GM19023 (cell line): ENCODE measurements at regions not wholly inside any gene's neighbourhood (a gene's known extent, or its start where the extent isn't known, plus 50 kb on each side); places are given as distances from the start of the nearest gene placed in this dataset.
"Not testable (repeated sequence)": the region's sequence is repeated elsewhere in the genome, so short reads cannot be mapped to it uniquely, and the experiment has no call there.

ENCODE experiments used
- ATAC-seq: cut with Tn5 transposase; IDR thresholded peaks from one replicate; pipeline ENCODE4 v1.9.1; 2021; ENCODE audit warnings: mild to moderate bottlenecking, moderate library complexity; ENCODE audit not compliant: unreplicated experiment

DNA sequence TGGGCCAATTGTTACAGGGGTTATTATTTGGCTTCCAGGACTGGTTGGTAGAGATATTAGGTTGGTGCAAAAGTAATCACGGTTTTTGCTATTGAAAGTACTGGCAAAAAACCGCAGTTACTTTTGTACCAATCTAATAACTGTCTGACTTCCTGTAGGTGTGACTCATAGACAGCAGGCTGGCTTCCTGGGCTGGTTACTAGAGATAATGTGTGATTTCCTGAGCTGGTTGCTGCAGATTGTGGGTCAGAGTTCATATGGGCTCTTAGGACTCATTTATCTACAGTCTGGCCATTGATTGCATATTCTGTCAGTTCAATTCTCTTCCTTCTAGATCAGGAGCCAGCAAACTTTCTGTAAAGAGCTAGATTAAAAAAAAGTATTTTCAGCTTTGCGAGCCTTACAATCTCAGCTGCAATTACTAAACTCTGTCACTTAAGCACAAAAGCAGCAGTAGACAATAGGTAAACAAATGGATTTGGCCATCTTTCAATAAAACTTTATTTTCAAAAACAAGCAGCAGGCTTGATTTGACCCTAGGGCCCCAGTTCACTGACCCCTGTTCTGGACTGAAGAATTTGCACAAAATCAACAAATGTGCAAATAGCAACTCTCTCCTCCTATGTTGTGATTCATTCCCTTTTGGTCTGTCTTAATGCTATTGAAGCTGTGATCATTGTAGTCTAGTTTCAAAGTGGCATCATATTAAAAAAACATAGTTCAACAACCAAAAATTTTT lies 50.8 kb upstream of the BOD1L1 start:
- ATAC-seq = no peak

DNA sequence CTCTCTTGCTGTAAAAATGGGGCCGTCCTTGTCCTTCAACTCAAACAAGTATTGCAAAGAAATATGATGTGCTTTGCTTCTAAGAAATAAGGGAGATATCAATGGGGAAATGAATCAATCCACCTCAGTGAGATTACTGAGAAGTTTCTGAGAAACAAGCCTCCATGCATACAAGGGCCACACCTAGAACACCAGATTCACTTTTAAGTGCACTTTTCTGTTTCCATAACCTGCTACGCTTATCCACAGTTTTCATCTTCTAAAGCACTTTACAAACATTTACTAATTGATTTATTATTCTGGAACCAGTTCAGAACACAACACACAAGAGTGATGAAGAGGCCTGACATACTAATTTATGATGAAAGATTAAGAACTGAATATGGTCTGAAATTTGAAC lies 54.0 kb upstream of the BOD1L1 start:
- no peak for ATAC-seq

DNA sequence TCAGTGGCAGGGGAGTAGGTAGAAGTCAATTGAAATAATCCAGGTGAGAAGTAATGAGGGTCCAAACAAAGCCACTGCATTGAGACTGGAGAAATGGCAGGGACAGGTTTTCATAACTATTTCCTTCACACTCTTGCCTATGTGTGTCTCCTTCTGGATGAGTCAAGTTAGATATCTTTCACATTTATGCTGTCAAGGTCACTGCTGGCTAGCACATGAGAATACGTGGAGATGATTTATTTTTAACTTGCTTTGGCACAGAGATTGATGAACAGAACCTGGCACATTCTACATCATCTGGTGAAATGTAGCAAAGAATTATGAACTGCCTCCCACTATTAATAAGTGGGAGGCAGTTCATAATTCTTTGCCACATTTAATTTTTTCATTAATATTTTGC lies 66.7 kb upstream of the BOD1L1 start:
- ATAC-seq = no peak

DNA sequence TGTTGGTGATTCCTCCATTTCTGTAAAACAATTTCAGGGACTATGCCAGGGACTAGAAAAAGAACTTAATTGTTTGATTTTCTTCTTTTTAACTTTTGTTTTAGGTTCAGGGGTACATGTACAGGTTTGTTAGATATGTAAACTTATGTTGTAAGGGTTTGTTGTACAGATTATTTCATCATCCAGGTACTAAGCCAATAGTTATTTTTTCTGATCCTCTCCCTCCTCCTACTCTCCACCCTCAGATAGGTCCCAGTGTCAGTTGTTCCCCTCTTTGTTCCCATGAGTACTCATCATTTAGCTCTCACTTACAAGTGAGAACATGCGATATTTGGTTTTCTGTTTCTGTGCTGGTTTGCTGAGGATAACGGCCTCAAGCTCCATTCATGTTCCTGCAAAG lies 70.8 kb upstream of the BOD1L1 start:
- no peak for ATAC-seq

GRCh38 chr4:13700021-13700857 lies 72.7 kb upstream of the BOD1L1 start:
- ATAC-seq = no peak

DNA sequence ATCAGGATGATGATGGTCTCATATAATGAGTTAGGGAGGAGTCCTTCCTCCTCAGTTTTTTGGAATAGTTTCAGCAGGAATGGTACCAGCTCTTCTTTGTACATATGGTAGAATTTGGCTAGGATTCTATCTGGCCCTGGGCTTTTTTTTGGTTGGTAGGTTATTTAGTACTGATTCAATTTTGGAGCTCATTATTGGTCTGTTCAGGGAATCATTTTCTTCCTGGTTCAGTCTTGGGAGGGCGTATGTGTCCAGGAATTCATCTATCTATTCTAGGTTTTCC lies 73.3 kb upstream of the BOD1L1 start:
- not testable (repeated sequence) for ATAC-seq

DNA sequence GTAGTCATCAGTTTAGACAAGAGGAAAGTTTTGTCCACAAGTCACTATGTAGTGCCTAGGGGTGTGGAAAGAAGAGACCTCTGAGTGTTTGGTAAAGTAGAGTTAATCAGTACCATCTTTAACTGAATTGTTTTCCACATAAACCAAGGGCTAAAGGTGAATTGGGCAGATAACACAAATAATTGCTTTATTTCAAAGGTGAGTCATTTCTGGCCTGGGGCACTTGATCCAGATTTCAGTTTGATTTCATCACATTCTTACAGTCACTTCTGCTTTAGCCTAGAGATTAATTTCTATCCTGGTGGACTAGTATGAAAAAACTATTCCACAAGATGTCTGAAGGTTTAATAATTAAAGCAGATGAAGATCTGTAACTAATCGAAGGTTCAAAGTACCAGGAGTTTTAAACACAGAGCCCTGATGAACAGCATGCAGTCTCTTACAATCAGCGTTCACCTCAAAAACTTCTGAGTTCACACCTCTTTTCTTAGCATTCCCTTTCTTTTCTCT lies 74.5 kb upstream of the BOD1L1 start:
- ATAC-seq = no peak

DNA sequence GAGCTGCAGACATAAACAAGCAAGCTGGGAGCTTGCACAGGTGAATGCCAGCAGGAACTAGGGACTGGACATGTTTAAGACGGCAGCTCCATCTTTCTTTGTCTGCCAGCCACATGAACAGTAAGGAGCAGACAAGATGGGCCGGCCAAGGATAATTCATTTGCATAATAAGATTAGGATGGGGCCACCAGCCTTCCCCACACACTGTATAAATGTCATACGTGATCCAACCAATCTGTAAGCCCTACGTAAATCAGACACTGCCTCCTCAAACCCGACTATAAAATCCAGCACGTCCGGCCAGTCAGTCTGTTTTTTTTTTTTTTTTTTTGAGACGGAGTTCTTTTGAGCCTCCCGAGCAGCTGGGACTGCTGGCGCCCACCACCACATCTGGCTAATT lies 75.6 kb upstream of the BOD1L1 start:
- ATAC-seq = no peak

DNA sequence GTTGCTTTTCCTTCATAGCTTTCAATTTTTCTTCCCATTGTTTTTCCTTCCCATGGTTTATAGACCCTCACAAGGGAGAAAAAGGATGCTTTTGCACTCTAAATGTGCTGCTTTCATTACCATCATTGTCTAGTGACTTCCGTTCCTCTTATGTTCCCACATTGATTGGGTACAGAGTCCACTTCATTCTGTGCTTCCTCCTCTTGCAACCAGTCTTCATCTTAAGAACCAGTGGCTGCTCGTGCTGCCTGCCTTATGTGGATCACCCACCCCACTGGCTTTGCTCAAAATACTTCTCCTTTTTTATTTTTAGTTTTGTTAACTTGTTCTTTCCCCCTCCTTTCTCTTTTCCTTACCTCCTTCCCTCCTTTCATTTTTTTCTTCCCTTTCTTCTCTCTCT lies 76.5 kb upstream of the BOD1L1 start:
- no peak for ATAC-seq

GRCh38 chr4:13704761-13705160 lies 77.2 kb upstream of the BOD1L1 start:
- ATAC-seq = no peak

DNA sequence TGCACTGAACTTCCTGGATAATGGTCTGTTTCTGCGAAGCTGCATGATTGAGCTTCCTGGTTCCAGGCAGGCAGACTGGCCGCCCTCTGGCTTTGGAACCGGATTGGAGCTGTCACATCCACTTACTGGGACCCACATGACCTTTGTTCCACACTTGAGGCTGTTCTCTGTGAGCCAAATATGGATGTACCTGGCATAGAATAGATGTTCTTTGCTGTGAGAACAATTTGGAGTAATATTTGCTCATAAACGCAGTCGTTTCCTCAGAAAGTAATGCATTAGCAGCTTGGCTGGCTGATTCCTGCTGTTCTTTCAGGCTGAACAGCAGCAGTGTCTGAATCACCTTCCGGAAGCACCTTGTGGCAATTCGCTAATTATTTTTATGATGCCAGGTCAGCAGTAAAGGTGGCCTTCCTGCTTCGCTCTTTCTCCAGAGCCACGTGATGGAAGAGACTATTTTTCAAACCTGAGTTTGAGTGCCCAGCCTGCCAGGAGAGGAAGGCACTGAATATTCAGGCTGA lies 78.1 kb upstream of the BOD1L1 start:
- no peak for ATAC-seq

DNA sequence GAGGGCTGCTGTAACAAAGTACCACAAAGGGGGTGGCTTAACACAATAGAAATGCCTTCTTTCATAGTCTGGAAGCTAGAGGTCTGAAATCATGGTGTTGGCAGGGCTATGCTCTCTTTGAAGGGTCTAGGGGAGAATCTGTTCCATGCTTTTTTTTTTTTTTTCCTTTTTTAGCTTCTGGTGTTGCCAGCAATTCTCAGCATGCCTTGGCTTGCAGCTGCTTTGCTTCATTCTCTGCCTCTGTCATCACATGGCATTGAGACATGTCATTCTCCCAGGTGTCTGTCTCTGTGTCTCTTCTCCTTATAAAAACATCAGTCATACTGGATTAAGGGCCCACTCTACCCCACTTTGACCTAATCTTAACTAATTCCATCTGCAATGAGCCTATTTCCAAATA lies 78.6 kb upstream of the BOD1L1 start:
- no peak for ATAC-seq

GRCh38 chr4:13706716-13707115 lies 79.2 kb upstream of the BOD1L1 start:
- no peak for ATAC-seq

GRCh38 chr4:13710246-13710885 lies 82.8 kb upstream of the BOD1L1 start:
- no peak for ATAC-seq

DNA sequence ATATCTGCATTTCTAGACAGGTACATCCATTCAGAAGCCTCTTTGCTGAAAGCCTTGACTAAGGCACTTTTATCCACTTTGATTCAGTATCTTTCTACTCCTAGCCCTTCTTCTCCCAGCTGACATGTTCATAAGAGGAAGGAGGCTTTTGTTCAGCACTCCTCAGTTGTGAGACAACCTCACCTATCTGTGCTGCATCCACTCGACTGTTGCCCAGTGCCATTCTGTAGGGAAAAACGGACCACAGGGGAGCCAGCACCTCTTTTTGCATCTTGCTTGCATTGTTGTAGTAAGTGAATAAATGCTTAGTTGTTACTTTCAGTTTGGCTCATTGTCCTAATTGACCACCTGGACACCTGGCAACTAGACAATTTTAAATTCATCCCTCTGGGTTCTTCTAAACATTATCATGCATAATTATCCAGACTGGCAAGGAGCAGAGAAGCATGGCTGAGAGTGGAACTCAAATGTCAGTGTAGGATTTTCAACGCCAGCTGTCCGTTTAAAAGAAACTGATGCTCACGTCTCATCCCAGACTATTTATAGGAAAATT lies 83.8 kb upstream of the BOD1L1 start:
- no peak for ATAC-seq

- no peak for ATAC-seq
These were observed 94.4 kb upstream of the BOD1L1 start for GRCh38 chr4:13721894-13722293.

GRCh38 chr4:13722649-13723048 lies 95.1 kb upstream of the BOD1L1 start:
- ATAC-seq = no peak

DNA sequence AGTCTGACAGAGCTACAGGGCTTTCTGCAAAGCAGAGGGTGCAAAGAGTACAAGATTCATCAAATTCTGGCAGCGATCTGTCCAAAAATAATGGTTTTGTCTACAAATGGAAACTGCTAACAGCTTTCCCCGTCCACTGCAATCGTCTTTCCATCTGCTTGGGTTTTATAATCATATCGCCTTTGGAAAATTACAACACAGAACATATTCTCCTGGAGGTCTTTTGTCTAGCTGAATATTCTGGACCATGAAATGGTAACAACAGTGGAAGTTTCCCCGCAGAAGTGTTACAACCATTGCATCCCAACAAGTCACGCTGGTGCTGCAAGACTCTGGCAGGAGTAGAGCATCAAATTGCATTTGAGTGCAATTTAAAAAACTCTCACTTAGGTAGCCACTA lies 101.2 kb upstream of the BOD1L1 start:
- no peak for ATAC-seq

DNA sequence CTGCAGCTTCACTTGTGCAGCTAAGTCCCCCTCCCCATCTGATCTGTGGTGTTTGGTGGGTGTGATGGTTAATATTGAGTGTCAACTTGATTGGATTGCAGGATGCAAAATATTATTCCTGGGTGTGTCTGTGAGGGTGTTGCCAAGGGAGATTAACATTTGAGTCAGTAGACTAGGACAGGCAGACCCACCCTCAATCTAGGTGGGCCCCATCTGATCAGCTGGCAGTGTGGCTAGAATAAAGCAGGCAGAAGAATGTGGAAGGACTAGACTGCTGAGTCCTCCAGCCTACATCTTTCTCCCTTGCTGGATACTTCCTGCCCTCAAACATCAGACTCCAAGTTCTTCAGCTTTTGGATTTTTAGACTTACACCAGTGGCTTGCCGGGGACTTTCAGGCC lies 103.5 kb upstream of the BOD1L1 start:
- ATAC-seq = no peak

DNA sequence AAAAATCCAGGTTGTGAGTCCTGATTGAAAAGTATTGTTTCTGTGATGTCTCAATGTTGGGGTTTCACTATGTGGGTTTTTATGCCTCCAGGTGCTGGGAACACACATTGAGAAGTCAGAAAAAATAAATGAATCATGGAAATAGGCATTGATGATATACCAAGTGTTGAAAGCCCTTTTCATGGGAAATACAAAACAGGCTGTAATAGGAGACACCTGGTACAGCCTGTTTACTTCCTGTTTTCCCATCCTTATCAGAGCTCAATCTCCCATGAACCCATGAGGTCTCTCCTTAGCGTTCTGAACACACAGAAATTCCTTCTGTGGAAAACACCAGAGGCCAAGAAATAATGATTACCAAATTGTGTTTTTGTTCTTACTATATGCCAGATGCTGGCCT lies 106.3 kb upstream of the BOD1L1 start:
- ATAC-seq = no peak

DNA sequence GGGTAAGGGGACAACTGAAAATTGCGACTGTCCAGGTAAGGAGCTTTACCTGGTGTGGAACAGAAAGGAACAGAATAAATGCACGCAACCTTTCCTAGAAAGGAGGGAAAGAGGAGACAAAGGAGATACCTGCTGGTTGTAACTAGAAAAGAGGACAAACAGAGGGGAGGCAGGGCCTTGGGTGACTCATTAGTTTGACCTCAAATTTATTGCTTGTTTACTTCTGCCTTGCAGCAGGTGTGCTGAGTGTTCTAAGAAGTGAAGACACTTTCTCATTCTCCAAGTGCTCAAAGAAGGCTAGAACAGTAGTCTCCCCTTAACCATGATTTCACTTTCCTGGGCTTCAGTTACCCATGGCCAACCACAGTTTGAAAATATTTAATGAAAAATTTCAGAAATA lies 123.1 kb upstream of the BOD1L1 start:
- ATAC-seq = no peak
